ENCODE measurements at regions not wholly inside any gene's neighbourhood (a gene's known extent, or its start where the extent isn't known, plus 50 kb on each side); places are given as distances from the start of the nearest gene placed in this dataset.

GRCh38 chrX:10818651-10819050, 198.3 kb upstream of the MID1 start:
- DNase-seq (ENCODE audit: low spot score): no peak

- DNase-seq (ENCODE audit: low spot score): no peak
Observed at GRCh38 chrX:10819973-10820372, 199.6 kb upstream of the MID1 start.

- no peak for DNase-seq (ENCODE audit: low spot score)
Observed at GRCh38 chrX:10821293-10821692, 200.9 kb upstream of the MID1 start.

GRCh38 chrX:10828036-10828435, 207.7 kb upstream of the MID1 start:
- DNase-seq (ENCODE audit: low spot score): no peak

GRCh38 chrX:10828640-10829039, 208.3 kb upstream of the MID1 start:
- DNase-seq (ENCODE audit: low spot score): no peak

GRCh38 chrX:10831716-10832502, 211.5 kb upstream of the MID1 start:
- no peak for DNase-seq (ENCODE audit: low spot score)

- peak; percentile 10 for DNase-seq (ENCODE audit: low spot score)
Observed at GRCh38 chrX:10833299-10834169, 213.1 kb upstream of the MID1 start.

GRCh38 chrX:10841579-10841978, 221.2 kb upstream of the MID1 start:
- no peak for DNase-seq (ENCODE audit: low spot score)

GRCh38 chrX:10842646-10843045, 222.3 kb upstream of the MID1 start:
- no peak for DNase-seq (ENCODE audit: low spot score)

GRCh38 chrX:10847333-10847732, 226.9 kb upstream of the MID1 start:
- no peak for DNase-seq (ENCODE audit: low spot score)

- DNase-seq (ENCODE audit: low spot score): no peak
Observed at GRCh38 chrX:10851809-10852208, 231.4 kb upstream of the MID1 start.

GRCh38 chrX:10854594-10854993, 234.2 kb upstream of the MID1 start:
- no peak for DNase-seq (ENCODE audit: low spot score)

- DNase-seq (ENCODE audit: low spot score): no peak
Observed at GRCh38 chrX:10855845-10856244, 235.5 kb upstream of the MID1 start.

GRCh38 chrX:10856797-10857196, 236.4 kb upstream of the MID1 start:
- DNase-seq (ENCODE audit: low spot score): no peak

- no peak for DNase-seq (ENCODE audit: low spot score)
Observed at GRCh38 chrX:10859353-10859752, 239.0 kb upstream of the MID1 start.

- no peak for DNase-seq (ENCODE audit: low spot score)
Observed at GRCh38 chrX:10875995-10876394, 235.1 kb upstream of the HCCS start.

- DNase-seq (ENCODE audit: low spot score): no peak
Observed at GRCh38 chrX:10882484-10882883, 228.6 kb upstream of the HCCS start.

- DNase-seq (ENCODE audit: low spot score): no peak
Observed at GRCh38 chrX:10884246-10884645, 226.9 kb upstream of the HCCS start.

GRCh38 chrX:10892621-10893225, 218.4 kb upstream of the HCCS start:
- DNase-seq (ENCODE audit: low spot score): no peak

- no peak for DNase-seq (ENCODE audit: low spot score)
Observed at GRCh38 chrX:10893366-10893765, 217.8 kb upstream of the HCCS start.

- DNase-seq (ENCODE audit: low spot score): no peak
Observed at GRCh38 chrX:10893976-10894375, 217.2 kb upstream of the HCCS start.

- no peak for DNase-seq (ENCODE audit: low spot score)
Observed at GRCh38 chrX:10897768-10898167, 213.4 kb upstream of the HCCS start.

Data from Ammon's horn (tissue), 1 donor.